HG03378 (cell line): ENCODE measurements at regions not wholly inside any gene's neighbourhood (a gene's known extent, or its start where the extent isn't known, plus 50 kb on each side); places are given as distances from the start of the nearest gene placed in this dataset.

ENCODE experiments used
- ATAC-seq: cut with Tn5 transposase; IDR thresholded peaks from one replicate; pipeline ENCODE4 v1.9.1; 2021; ENCODE audit warnings: mild to moderate bottlenecking, moderate library complexity; ENCODE audit not compliant: unreplicated experiment

DNA sequence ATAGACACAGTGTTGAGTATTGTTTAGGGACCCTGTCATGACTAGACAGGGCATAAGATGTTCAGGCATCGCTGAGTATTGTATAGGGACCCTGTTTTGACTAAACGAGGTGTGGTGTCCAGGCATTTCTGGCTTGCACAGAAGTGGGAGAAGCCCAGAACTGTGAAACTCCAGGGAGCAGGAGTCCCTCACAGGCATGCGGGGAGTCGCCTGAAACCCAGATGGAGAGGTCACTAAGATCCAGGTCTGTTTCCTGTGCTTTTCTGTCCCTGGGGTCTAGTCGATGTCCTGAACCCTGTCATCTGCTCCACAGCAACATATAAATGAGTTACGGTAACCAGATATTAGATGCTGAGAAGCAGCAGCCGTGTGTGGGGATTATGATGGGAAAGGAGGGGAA is 469.0 kb upstream of the SALL3 start:
- ATAC-seq: no peak

DNA sequence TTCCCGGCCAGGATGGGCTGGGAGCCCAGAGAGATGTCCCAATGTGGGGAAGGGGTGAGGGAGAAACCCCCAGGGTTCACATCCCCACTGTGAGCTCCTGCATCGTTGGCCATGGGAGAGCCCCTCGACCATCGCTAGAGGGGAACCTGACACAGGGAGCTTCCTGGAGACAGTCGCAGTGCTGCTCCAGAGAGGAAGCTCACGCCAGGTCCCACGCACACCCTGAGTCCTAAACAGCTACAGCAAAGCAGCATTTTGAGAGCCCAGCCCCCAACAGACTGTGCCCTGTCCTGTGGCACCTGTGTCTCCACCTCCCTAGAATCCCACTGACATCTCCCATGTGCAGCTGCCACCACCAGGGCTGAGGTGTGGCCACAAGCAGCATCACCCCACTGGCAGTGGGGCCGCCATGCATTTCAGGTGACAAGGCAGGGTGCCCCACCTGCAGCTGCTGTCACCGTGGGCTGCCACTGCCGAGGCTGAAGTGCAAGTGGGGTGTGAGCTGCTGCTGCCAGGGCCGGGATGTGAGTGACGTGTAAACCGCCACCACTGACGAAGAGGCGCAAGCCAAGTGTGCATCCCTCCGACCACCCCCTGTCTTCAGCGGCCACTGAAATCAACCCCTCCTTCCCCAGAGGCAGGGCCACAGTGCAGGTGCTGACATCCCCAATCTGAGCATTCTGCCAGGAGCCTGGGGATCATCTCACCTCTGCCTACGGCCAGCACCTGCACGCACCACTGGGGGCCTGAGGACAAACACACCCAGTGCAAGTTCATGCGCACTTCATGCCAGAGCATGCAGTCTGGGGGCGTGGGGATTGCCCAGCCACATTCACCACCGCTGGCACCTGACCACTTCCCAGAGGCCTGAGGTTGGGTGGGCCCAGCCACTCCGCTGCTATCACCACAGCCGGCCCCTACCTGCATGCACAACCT is 467.7 kb upstream of the SALL3 start:
- no peak for ATAC-seq

DNA sequence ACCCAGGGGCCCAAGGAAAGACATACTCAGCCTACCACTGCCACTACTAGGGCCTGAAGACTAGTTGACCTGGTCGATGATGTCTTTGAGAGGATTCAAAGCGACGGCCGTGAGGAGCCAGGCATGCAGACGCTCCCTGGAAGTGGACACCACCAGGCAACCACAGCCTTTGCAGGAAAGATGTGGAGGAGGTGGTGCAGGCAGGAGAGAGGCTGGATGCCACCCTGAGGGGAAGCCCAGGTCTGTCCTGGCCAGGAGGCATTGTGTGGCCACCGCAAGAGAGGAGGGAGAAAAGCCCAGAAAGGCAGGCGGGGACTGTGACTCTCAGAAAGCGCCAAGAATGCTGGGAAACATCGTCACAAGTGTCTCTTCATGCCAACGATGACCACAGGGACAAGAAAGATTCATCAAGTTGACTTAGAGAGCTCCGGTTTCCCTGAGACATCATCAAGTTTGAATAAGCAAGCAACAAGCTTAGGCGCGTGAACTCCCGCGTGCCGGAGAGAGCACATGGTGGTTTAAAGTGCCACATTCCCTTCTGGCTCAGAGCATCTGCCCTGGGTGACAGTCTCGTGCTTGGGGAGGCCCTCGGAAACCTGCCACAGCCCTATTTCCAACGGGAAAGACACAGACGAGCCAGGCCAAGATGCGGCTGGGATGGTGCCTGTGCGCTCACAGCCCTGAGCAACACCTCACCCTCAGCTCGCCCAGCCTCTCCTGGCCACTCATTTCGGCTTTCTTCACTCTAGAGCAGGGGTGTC is 464.5 kb upstream of the SALL3 start:
- no peak for ATAC-seq

DNA sequence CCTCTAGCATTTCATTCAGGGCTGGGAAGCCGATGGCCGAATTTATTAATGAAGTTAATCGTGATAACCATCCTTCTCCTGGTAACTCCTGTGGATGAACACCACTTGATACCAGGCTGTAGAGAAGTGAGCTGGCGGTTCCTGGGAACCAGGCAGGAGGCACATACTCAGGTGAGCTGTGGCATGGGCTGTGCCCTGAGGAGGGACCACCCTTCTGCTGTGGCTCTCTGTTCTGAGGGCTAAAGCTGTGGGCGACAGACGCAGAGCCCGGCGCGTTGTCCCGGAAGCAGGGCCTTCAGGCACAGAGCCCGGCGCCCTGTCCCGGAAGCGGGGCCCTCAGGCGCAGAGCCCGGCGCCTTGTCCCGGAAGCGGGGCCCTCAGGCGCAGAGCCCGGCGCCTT is 462.3 kb upstream of the SALL3 start:
- no peak for ATAC-seq

DNA sequence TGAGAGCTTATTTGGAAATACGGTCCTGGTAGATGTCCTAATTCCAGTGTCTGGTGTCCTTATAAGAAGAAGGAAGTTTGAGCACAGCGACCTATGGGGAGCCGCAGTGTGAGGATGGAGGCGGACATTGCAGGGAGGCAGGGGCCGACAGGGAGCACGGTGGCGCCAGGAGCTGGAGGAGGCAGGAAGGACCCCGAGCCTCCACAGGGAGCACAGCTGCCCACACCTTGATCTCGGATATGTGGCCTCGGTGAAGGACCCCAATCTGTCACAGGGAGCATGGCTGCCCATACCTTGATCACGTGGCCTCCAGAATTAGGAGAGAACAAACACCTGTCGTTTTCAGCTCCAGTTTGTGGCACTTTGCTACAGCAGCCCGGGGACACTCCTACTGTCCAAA is 461.6 kb upstream of the SALL3 start:
- ATAC-seq: no peak

DNA sequence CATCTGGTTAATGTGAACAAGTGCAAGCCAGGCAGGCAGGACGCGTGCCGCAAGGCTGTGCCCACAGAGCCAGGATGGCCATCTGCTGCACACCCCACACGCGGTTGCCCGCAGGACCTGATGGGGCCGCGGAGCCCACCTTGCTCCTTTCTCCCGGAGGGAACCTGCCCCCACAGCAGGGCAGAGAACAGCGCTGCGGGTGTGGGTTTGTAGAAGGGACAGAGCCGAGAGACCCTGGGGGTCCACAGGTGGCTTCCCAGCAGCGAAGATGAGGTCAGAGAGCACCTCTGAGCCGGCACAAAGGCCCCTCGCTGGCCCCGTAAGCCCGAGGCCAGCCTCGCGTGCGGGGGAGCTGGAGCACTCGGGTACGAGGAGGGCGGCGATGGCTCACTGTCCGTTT is 460.8 kb upstream of the SALL3 start:
- ATAC-seq: no peak

DNA sequence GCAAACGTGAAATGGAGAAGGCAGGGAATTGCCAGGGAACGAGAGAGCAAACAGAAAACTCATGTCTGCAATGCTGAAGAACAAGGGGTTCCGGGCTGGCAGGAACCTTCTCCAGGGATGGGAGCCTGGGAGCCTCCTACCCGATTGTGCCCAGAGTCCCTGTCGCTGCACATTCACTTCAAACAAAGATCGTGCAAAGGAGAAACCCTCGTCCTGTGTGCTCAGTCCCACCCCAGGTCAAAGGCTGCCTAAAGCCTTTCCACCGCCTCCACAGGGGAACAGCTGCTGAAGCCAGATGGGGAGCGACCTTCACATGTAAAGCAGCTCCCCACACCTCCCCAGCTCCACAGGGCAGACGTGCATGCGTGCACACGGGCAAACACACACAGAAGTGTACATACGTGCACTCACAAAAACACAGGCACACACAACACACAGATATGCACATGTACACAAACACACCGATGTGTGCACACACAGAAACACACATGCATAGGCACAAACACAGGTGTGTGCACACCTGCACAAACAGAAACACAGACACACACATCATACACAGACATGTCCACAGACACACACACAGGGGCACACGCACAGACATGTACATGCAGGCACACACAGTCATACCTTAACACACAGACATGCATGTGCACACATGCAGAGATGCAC is 460.1 kb upstream of the SALL3 start:
- no peak for ATAC-seq

DNA sequence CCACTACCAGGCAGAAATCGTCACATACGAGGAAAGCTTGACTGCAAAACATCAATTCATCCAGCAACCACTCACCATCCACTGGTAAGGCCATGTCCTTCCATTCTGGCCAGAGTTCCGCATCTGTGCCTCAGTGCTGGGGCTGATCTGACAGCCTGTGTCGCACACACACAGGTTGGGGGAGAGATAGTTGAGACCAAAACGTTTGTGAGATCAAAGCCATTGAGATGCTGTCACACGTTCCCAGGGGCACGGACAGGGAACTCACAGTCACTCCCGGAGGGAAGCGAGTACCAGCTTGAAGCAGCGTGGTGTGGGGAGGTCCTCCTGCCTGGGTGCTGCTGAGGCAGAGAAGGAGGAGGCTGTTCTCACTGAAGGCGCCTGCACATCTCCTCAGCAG is 458.5 kb upstream of the SALL3 start:
- ATAC-seq: no peak

DNA sequence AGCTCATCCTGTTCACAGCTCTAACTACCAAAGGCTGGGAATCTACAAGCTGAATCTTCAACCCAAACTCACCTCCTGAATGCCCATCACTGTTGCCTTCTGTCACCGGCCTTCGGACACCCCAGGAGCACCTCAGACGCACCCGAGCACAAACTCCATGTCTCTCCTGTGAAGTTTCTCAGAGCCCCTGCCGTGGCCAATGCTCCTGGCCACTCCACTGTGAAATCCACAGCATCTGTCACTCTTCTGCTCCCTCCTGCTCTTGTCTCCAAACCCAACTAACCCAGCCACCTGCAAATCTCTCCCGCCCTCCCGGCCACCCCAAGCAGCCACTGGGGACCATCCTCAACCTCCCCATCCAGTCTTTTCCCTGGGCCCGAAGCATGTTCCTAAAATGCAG is 457.9 kb upstream of the SALL3 start:
- ATAC-seq: no peak

DNA sequence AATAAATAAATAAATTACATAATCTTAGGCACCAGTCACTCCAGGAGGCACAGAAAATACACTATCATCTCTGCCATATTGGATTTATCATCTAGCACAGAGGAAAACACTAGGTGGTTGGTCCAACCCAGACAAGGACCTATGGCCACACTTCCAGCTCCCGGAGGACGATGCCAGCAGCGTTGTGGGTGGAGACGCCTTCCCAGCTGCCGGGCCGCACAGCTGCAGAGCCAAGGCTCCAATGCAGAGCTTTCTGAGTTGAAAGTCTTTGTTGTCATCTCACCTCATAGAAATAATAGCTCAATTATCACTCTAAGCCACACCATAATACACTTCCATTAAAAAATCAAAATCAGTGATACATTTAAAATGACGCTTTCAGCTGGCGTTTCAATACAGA is 457.1 kb upstream of the SALL3 start:
- no peak for ATAC-seq

DNA sequence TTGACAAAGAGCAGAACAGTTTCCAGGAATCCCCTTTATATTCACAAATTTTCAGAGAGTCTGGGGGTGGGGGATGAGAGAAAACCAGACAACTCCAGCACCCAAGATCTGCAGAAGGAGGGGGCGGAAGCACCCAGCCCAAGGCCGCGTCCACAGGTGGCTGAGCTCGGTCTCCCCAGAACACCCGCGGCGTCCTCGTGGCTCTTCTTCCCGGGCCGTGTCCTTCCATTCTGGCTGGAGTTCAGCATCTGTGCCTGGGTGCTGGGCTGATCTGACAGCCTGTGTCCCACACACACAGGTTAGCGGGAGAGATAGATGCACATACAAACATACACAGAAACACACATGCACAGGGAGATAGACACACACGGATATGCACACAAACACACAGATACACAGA is 455.8 kb upstream of the SALL3 start:
- ATAC-seq: no peak

DNA sequence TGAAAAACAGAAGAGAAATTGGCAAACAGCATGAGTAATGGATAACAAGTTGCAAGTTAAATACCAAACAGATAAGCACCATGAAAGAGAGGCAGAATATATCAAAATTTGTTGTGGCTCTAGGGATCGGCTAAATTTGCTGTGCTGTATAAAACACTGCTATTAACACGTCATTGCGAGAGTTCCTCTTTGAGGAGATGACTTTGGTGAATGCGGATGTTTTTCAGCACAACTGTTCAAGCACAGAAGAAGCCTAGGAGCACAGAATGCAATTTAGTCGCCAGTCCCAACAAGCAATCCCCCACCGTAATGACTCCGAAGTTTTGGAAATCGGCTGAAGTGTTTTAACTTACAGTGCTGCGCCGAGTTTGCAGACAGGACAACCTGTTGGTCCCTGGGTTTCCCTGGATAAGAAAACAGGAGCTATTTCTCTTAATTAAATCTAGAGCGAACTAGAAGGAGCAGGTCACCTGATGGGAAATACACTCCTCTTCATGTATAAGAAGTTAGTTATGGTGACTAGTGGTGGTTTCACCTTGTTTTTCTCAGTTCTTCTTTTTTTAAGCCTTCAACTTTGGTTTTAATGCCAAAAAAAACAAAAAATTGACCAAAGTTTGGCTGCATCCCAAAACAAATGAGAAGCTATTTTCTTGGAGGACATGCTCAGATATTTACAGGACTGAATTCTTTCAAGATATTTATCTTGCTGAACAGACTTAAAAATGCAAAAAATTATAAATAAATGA is 454.1 kb upstream of the SALL3 start:
- ATAC-seq: no peak

DNA sequence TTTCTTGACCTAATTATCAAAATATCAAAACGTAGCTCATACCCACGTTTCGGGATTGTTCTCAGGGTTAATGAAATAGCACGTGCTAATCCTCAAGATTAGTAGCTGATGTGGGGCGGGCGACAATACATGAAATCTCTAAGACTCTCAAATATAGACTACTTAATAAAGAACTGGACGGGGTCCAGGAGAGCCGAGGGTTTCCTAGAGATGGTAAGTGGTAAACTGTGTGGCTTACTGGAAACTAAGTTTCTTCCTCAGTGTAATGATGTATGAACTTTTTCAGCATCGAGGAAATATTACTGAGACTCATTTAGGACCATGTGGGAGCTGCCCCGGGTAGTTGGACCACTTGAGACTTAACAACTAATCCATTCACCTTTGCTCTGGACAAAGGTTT is 453.3 kb upstream of the SALL3 start:
- no peak for ATAC-seq

DNA sequence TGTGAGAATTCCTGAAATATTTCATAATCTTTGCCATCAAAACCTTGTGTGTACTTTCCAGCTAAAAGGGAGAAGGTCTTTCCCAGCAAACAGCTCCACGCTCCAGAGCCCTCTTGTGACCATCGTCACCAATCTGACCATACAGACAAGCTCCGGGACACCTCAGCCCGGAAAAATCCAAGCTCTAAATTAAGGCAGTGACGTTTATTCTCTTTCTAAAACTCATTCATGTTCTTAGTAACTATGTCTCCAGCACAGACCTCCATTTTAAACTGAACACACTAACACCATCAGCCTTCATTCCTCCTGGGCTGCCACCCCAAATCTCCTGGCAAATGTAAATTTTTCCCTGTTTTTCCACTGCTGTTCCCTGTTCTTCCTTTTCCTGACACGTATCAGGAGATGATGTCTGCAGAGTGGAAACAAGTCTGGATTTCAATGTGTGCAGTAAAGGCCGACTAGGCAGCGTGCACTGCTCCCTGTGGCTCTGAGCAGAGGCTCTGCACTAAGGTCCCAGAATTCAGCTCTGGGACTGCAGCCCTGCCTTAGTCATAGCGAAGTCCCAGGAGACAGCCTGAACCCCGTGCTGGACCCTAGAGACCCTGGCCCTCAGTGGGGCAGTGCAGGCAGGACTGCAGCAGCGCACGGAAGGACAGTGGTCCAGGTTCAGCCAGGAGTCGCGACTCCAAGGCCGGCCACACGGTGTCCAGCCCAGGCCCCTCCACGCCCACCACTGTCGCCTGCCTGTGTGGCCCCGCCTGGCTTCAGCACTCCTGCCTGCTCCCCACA is 452.5 kb upstream of the SALL3 start:
- no peak for ATAC-seq

DNA sequence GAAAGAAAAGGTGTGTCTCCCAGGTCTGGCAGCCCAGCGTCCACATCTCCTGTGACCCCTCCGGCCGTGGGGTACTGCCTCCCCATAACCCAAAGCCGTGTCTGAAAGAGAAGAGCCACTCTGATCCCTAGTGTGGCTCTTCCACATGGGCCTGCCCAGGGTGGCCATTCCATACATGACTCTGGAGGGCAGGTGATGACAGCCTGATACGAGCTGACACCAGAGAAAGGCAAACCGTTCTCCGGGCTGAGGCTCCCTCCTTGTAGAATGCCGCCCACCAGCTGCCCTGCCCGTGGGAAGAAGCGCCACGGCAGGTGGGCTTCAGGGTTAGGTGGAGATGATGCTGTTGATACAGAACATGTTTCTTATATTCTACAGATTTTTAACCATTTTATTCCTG is 451.6 kb upstream of the SALL3 start:
- no peak for ATAC-seq

DNA sequence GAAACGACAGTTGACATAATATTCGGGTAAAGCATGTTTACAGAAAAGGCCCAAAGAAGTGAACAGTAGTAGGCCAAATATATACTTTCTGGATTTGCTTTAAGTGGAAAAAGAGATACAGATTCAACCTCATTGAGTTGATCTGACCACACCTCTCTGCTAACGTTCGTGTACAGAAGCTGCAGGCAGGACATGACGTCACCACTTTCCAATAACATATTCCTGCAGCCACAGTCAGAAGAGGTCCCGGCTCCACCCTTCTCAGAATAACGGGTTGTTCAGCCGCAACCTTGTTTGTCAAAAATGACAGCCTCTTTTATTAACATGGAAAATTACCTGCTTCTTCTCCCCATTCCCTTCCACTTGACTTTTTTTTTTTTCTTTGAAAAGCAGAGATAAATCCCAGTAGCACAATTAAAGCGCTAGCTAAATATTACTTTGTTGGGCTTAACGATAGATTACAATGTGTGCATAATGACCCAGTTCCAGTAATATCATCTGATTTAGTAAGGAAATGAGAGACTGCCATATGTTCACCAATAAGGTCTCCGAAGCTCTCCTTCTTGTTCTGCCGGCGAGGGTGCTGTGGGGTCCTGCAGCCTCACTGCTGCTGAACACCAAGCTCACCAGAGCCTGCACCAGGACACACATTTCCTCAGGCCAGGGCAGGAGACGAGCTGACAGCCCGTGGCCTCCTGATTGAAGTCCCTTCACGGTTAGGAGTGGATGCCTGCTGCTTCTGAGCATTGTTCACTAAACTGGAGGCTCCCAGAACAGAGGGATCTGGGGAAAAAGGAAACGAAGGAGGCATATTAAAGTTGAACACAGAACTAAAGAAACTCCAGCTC is 451.0 kb upstream of the SALL3 start:
- ATAC-seq: no peak

DNA sequence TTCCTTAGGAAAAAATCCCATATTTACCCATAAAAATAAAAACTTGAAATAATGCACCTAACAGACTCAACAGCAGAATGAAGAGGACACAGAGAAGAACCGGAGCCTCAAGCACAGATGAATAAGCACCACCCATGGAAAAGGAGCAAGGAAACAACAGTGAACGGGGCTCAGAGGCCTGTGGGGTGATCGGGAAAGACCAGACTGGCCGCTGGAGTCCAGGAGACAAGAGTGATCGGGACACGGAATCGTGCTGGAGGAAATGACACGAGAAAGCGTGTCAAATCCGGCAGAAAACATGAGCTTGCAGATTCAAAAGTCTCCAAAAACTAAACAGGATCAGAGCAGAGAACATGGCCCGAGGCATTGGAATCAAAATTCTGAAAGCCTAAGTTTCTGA is 448.0 kb upstream of the SALL3 start:
- no peak for ATAC-seq

DNA sequence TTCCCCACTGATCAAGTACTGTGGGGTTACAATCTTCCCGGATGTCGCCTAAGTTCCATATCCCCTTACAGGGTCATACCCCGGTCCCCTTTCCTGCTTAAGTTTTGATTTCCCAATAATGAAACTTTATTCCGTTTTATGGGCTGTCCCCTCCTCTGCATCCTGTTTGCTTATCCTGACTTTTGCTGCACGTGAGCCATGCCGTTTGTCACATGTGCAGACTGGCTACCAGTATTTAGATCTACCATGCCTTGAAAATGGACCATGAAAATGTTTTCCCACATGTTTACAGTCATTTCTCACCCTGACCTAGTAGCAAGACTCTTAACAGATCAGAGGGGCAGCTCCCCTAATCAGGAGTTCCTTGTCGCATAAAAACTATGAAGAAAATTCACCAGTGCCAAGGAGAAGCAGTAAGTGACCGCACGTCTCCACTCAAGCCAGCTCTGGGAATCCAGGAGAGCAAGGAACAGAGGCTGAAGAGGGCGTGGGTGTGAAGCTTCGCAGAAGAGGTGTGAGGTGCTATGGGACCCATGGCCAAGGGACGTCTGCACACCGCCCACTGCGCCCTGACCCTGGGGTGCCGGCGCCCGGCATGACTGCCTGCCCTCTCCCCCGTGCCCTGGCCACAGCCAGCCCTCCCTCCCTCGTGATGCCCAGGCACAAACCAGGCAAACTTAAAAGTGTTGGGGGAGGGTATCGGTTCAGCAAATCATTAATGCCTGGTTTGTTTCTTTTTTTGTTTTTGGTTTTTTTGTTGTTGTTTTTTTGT is 440.8 kb upstream of the SALL3 start:
- ATAC-seq: no peak
